Ishikawa (cell line): ENCODE measurements at regions not wholly inside any gene's neighbourhood (a gene's known extent, or its start where the extent isn't known, plus 50 kb on each side); places are given as distances from the start of the nearest gene placed in this dataset.

Source experiments
- CREB1 ChIP-seq: IDR thresholded peaks from 2 replicates; pipeline ENCODE4 v1.6.1; 2012; ENCODE audit warnings: low read depth
- EP300 ChIP-seq: IDR thresholded peaks from 2 replicates; pipeline ENCODE4 v1.6.1; 2012; ENCODE audit warnings: borderline replicate concordance
- TAF1 ChIP-seq: IDR thresholded peaks from 2 replicates; pipeline ENCODE4 v1.6.1; 2012; ENCODE audit warnings: low read depth, mild to moderate bottlenecking
- ZBTB7A ChIP-seq: IDR thresholded peaks from 2 replicates; pipeline ENCODE4 v1.6.1; 2012; ENCODE audit warnings: low read depth
- TF ChIP-seq, protein P1 (sequence below): IDR thresholded peaks from 2 replicates; pipeline ENCODE4 v1.6.1; 2012; ENCODE audit warnings: low read depth, mild to moderate bottlenecking
- TF ChIP-seq, protein P2 (sequence below): IDR thresholded peaks from 2 replicates; pipeline ENCODE4 v1.6.1; 2012

GRCh38 chr6:81120280-81120679 is 632.2 kb downstream of the TENT5A start:
- TF ChIP-seq, protein P1, sequence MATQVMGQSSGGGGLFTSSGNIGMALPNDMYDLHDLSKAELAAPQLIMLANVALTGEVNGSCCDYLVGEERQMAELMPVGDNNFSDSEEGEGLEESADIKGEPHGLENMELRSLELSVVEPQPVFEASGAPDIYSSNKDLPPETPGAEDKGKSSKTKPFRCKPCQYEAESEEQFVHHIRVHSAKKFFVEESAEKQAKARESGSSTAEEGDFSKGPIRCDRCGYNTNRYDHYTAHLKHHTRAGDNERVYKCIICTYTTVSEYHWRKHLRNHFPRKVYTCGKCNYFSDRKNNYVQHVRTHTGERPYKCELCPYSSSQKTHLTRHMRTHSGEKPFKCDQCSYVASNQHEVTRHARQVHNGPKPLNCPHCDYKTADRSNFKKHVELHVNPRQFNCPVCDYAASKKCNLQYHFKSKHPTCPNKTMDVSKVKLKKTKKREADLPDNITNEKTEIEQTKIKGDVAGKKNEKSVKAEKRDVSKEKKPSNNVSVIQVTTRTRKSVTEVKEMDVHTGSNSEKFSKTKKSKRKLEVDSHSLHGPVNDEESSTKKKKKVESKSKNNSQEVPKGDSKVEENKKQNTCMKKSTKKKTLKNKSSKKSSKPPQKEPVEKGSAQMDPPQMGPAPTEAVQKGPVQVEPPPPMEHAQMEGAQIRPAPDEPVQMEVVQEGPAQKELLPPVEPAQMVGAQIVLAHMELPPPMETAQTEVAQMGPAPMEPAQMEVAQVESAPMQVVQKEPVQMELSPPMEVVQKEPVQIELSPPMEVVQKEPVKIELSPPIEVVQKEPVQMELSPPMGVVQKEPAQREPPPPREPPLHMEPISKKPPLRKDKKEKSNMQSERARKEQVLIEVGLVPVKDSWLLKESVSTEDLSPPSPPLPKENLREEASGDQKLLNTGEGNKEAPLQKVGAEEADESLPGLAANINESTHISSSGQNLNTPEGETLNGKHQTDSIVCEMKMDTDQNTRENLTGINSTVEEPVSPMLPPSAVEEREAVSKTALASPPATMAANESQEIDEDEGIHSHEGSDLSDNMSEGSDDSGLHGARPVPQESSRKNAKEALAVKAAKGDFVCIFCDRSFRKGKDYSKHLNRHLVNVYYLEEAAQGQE = no peak
- TF ChIP-seq CREB1 (no peak), EP300 (no peak), TAF1 (no peak), ZBTB7A (no peak)
- TF ChIP-seq, protein P2, sequence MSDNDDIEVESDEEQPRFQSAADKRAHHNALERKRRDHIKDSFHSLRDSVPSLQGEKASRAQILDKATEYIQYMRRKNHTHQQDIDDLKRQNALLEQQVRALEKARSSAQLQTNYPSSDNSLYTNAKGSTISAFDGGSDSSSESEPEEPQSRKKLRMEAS = no peak
